HG02759 (cell line): ENCODE measurements at regions not wholly inside any gene's neighbourhood (a gene's known extent, or its start where the extent isn't known, plus 50 kb on each side); places are given as distances from the start of the nearest gene placed in this dataset.

ENCODE experiments used
- ATAC-seq: cut with Tn5 transposase; IDR thresholded peaks from one replicate; pipeline ENCODE4 v1.9.1; 2021; ENCODE audit warnings: mild to moderate bottlenecking, moderate library complexity; ENCODE audit not compliant: unreplicated experiment

GRCh38 chr11:116134450-116134849 is 630.2 kb upstream of the CADM1 start:
- ATAC-seq, result no peak

- ATAC-seq, result no peak
Observed at GRCh38 chr11:116132273-116132978, 628.2 kb upstream of the CADM1 start.

- ATAC-seq, result peak; percentile 80
Observed at GRCh38 chr11:116130122-116130521, 625.9 kb upstream of the CADM1 start.

- ATAC-seq, result no peak
Observed at GRCh38 chr11:116129456-116129855, 625.2 kb upstream of the CADM1 start.

- ATAC-seq, result no peak
Observed at GRCh38 chr11:116126562-116126961, 622.3 kb upstream of the CADM1 start.

- ATAC-seq, result no peak
Observed at GRCh38 chr11:116124922-116125714, 620.9 kb upstream of the CADM1 start.

GRCh38 chr11:116123739-116124138 is 619.5 kb upstream of the CADM1 start:
- no peak for ATAC-seq

- ATAC-seq, result no peak
Observed at GRCh38 chr11:116122697-116123472, 618.7 kb upstream of the CADM1 start.

- ATAC-seq, result no peak
Observed at GRCh38 chr11:116119158-116119557, 614.9 kb upstream of the CADM1 start.

GRCh38 chr11:116118138-116118470 is 613.9 kb upstream of the CADM1 start:
- ATAC-seq, result no peak

GRCh38 chr11:116117331-116118137 is 613.3 kb upstream of the CADM1 start:
- no peak for ATAC-seq

- no peak for ATAC-seq
Observed at GRCh38 chr11:116115801-116116200, 611.6 kb upstream of the CADM1 start.

- no peak for ATAC-seq
Observed at GRCh38 chr11:116114198-116114651, 610.0 kb upstream of the CADM1 start.

- no peak for ATAC-seq
Observed at GRCh38 chr11:116112087-116112935, 608.1 kb upstream of the CADM1 start.

- no peak for ATAC-seq
Observed at GRCh38 chr11:116111546-116111945, 607.3 kb upstream of the CADM1 start.

GRCh38 chr11:116110802-116111201 is 606.6 kb upstream of the CADM1 start:
- no peak for ATAC-seq

GRCh38 chr11:116110356-116110755 is 606.1 kb upstream of the CADM1 start:
- ATAC-seq, result no peak

- ATAC-seq, result no peak
Observed at GRCh38 chr11:116109228-116109627, 605.0 kb upstream of the CADM1 start.

GRCh38 chr11:116108161-116108560 is 603.9 kb upstream of the CADM1 start:
- ATAC-seq, result no peak

- no peak for ATAC-seq
Observed at GRCh38 chr11:116107229-116107628, 603.0 kb upstream of the CADM1 start.
